LNCaP clone FGC (cell line): ENCODE measurements at regions not wholly inside any gene's neighbourhood (a gene's known extent, or its start where the extent isn't known, plus 50 kb on each side); places are given as distances from the start of the nearest gene placed in this dataset.

Experiments used
- DNase-seq: peaks from one replicate; pipeline ENCODE4 v3.0.0-alpha.2; 2011; ENCODE audit warnings: low read depth
- H3K4me3 ChIP-seq: 2 replicates; pipeline ENCODE4 v1.5.1; 2011; ENCODE audit warnings: mild to moderate bottlenecking, low read depth, low read length, control low read depth
- CTCF ChIP-seq: IDR thresholded peaks from 2 replicates; pipeline ENCODE4 v1.5.1; 2012; ENCODE audit warnings: mild to moderate bottlenecking; ENCODE audit not compliant: control insufficient read depth, insufficient read depth; ENCODE audit errors: extremely low read depth

GRCh38 chr14:48504921-48505320 is 829.5 kb upstream of the MDGA2 start:
- TF ChIP-seq CTCF, result no peak
- DNase-seq, result no peak
- no peak overlapping the region for H3K4me3 ChIP-seq

DNA sequence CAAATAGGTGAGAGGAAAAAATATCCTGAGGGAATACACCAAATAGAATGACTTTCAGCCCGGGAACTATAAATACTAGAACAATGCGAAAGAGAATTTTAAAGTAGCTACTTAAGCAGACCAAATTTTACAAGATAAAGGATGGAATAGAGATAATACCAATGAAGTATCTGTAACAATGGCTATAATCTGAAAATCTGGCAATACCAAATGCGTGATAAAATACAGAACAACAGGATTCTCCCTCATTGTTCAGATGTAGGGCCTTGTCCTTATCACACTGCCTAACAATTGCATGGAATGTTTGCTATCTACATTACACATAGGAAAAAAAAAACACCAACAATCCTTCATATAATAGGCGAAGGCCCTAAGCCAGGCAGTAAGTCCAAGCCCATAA is 815.4 kb upstream of the MDGA2 start:
- no peak for DNase-seq
- no peak for TF ChIP-seq CTCF
- no peak overlapping the region for H3K4me3 ChIP-seq

GRCh38 chr14:48473944-48474343 is 798.5 kb upstream of the MDGA2 start:
- no peak for TF ChIP-seq CTCF
- no peak overlapping the region for H3K4me3 ChIP-seq
- no peak for DNase-seq

GRCh38 chr14:48456051-48456450 is 780.6 kb upstream of the MDGA2 start:
- no peak for DNase-seq
- no peak overlapping the region for H3K4me3 ChIP-seq
- no peak for TF ChIP-seq CTCF

GRCh38 chr14:48454887-48455286 is 779.5 kb upstream of the MDGA2 start:
- no peak overlapping the region for H3K4me3 ChIP-seq
- TF ChIP-seq CTCF, result no peak
- no peak for DNase-seq

GRCh38 chr14:48452437-48452995 is 777.1 kb upstream of the MDGA2 start:
- DNase-seq, result no peak
- TF ChIP-seq CTCF, result no peak
- no peak overlapping the region for H3K4me3 ChIP-seq

- no peak for TF ChIP-seq CTCF
- DNase-seq, result no peak
Observed at GRCh38 chr14:48435221-48435620, 759.8 kb upstream of the MDGA2 start.

More at GRCh38 chr14:48435221-48435620, 759.8 kb upstream of the MDGA2 start:
- H3K4me3 ChIP-seq, result no peak overlapping the region
